ENCODE measurements at regions not wholly inside any gene's neighbourhood (a gene's known extent, or its start where the extent isn't known, plus 50 kb on each side); places are given as distances from the start of the nearest gene placed in this dataset.

DNA sequence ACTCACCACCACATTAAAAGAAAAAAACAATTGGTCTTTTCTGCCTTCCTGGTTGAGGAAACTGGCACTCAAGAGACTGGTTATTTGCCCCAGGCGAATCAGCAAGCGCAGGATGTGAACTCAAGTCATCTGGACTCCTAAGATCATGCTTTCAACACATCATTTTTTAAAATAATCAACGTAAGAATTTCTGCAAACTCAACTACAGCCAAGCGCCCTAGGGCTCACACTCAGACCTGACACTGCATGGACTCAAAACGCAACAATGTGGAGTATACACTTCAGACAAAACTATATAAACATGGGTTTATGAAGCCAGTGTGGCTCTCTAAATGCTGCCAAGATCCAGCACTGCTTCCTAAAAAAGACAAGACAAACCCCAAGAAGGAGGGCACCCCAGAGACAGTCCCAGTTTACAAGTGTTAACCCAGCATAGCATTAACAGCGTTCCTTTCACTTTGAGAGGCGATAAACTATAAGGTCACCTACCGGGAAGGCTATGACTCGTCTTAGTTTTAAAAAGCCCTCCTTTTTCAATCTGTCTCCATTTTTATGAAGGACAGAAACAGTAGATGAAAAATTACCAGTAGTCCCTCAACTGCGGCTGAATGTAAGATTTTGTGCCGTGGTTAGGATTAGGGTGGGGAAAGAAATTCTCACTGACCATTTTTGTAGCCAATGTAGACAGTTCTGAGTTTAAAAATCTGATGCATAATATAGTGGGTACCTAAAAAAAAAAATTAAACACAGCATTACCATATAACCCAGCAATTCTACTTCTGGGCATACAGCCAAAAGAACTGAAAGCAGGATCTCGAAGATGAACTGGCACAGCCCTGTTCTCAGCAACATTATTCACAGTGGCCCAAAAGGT lies 54.8 kb downstream of the SIPA1L2 start:
- H3K36me3 ChIP-seq (ENCODE audit: control insufficient read depth, insufficient read depth, low read length), result no peaks in the 10 kb centered on the region
- peak overlapping the region; percentile 62; the same call in 1 of the 2 replicates for H3K27ac ChIP-seq (ENCODE audit: low read length)
- BruUV-seq (replicated peaks), result no TSS peak
- in situ Hi-C loops (cut with HindIII; ENCODE audit: low pct_unique_long_range_greater_than_20kb, low sequenced_read_pairs) (no loop called here), intact Hi-C loops (cut with micrococcal nuclease; ENCODE audit: unreplicated experiment) (no loop called here)
- CTCF ChIA-PET, result no interaction called here
- H3K9me3 ChIP-seq (ENCODE audit: control insufficient read depth, insufficient read depth, low read depth, low read length), result no peaks in the 10 kb centered on the region
- DNase-seq (ENCODE audit: low read depth, low spot score) (no peak), ATAC-seq (peak; percentile 71)
- POLR2A ChIA-PET, result no interaction called here
- peak overlapping the region; percentile 12 to 40; a peak in 3 of 4 replicates for H3K4me3 ChIP-seq (ENCODE audit: low read depth in 2 of 2, low read length in 2 of 2)
- H3K27me3 ChIP-seq (ENCODE audit: control insufficient read depth, insufficient read depth, low read length), result no peaks in the 10 kb centered on the region
- TF ChIP-seq, protein P1, sequence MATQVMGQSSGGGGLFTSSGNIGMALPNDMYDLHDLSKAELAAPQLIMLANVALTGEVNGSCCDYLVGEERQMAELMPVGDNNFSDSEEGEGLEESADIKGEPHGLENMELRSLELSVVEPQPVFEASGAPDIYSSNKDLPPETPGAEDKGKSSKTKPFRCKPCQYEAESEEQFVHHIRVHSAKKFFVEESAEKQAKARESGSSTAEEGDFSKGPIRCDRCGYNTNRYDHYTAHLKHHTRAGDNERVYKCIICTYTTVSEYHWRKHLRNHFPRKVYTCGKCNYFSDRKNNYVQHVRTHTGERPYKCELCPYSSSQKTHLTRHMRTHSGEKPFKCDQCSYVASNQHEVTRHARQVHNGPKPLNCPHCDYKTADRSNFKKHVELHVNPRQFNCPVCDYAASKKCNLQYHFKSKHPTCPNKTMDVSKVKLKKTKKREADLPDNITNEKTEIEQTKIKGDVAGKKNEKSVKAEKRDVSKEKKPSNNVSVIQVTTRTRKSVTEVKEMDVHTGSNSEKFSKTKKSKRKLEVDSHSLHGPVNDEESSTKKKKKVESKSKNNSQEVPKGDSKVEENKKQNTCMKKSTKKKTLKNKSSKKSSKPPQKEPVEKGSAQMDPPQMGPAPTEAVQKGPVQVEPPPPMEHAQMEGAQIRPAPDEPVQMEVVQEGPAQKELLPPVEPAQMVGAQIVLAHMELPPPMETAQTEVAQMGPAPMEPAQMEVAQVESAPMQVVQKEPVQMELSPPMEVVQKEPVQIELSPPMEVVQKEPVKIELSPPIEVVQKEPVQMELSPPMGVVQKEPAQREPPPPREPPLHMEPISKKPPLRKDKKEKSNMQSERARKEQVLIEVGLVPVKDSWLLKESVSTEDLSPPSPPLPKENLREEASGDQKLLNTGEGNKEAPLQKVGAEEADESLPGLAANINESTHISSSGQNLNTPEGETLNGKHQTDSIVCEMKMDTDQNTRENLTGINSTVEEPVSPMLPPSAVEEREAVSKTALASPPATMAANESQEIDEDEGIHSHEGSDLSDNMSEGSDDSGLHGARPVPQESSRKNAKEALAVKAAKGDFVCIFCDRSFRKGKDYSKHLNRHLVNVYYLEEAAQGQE (IDR thresholded peaks at IDR 0.05; ENCODE audit: insufficient read depth in 1 of 2, low read depth in 2 of 2, low read length in 1 of 2), result no peak
- no peak for TF ChIP-seq CTCF (IDR thresholded peaks at IDR 0.05)
- TF ChIP-seq SIN3A (IDR thresholded peaks at IDR 0.05; ENCODE audit: borderline replicate concordance, insufficient read depth, low read depth, low read length), result no peak
- TF ChIP-seq TCF7L2 (IDR thresholded peaks at IDR 0.05; ENCODE audit: low read depth, low read length), result no peak
- no peak for TF ChIP-seq POLR2AphosphoS5 (IDR thresholded peaks at IDR 0.05; ENCODE audit: low read depth, low read length)
- H3K4me1 ChIP-seq (ENCODE audit: control insufficient read depth, insufficient read depth, low read length), result no peaks in the 10 kb centered on the region; the same call in 1 of the 2 replicates

GRCh38 chr1:232574077-232574476 lies 55.9 kb downstream of the SIPA1L2 start:
- CTCF ChIA-PET, result no interaction called here
- BruUV-seq (replicated peaks), result no TSS peak
- intact Hi-C loops (cut with micrococcal nuclease; ENCODE audit: unreplicated experiment), result no loop called here

More at GRCh38 chr1:232574077-232574476, 55.9 kb downstream of the SIPA1L2 start:
- Histone ChIP-seq H3K27ac (ENCODE audit: low read length) (no peak overlapping the region), H3K9me3 (ENCODE audit: control insufficient read depth, insufficient read depth, low read depth, low read length) (no peaks in the 10 kb centered on the region), H3K4me3 (ENCODE audit: low read depth in 2 of 2, low read length in 2 of 2) (no peak overlapping the region), H3K4me1 (ENCODE audit: control insufficient read depth, insufficient read depth, low read length) (no peaks in the 10 kb centered on the region; the same call in 1 of the 2 replicates), H3K27me3 (ENCODE audit: control insufficient read depth, insufficient read depth, low read length) (no peaks in the 10 kb centered on the region), H3K36me3 (ENCODE audit: control insufficient read depth, insufficient read depth, low read length) (no peaks in the 10 kb centered on the region)
- no peak for DNase-seq (ENCODE audit: low read depth, low spot score)
- TF ChIP-seq TCF7L2 (IDR thresholded peaks at IDR 0.05; ENCODE audit: low read depth, low read length) (no peak), CTCF (IDR thresholded peaks at IDR 0.05) (no peak), POLR2AphosphoS5 (IDR thresholded peaks at IDR 0.05; ENCODE audit: low read depth, low read length) (no peak), SIN3A (IDR thresholded peaks at IDR 0.05; ENCODE audit: borderline replicate concordance, insufficient read depth, low read depth, low read length) (no peak)
- TF ChIP-seq, protein P1 (IDR thresholded peaks at IDR 0.05; ENCODE audit: insufficient read depth in 1 of 2, low read depth in 2 of 2, low read length in 1 of 2), result no peak
- in situ Hi-C loops (cut with HindIII; ENCODE audit: low pct_unique_long_range_greater_than_20kb, low sequenced_read_pairs), result no loop called here
- POLR2A ChIA-PET, result no interaction called here
- ATAC-seq, result no peak
